H1 (cell line): ENCODE measurements at regions not wholly inside any gene's neighbourhood (a gene's known extent, or its start where the extent isn't known, plus 50 kb on each side); places are given as distances from the start of the nearest gene placed in this dataset.

ENCODE experiments used
- CTCF ChIA-PET: fragments of 300-600 bp; sonication (Branson Sonifier 250); formaldehyde crosslinking; loops from one replicate; lab custom pipeline; 2021; ENCODE audit not compliant: partially characterized antibody; lab: Charles Lee
- POLR2A ChIA-PET: fragments of 300-600 bp; sonication (Branson Sonifier 250); formaldehyde crosslinking; loops from one replicate; lab custom pipeline; 2021; ENCODE audit warnings: inconsistent platforms; ENCODE audit not compliant: partially characterized antibody; lab: Charles Lee
- DNase-seq, 2 experiments: peaks; one replicate each; pipeline versions ENCODE4 v3.0.0 to v3.0.0-alpha.2; 2010 to 2022; ENCODE audit warnings: low spot score in 2 of 2, low read depth in 1 of 2, mixed read lengths in 1 of 2
- FAIRE-seq: peaks from 2 replicates; lab custom pipeline; 2011; peaks lifted over from hg19 to GRCh38; lab: Jason Lieb, UNC
- H2AFZ ChIP-seq: 2 replicates; pipeline ENCODE4 v1.8.1; 2012; ENCODE audit warnings: low read length, inconsistent platforms
- H2AK5ac ChIP-seq: 2 replicates; pipeline ENCODE4 v1.6.1; 2013; ENCODE audit warnings: low read depth, low read length
- H2BK120ac ChIP-seq: replicated peaks from 2 replicates; pipeline ENCODE3; 2013; ENCODE audit warnings: low read depth, low read length, inconsistent platforms
- H2BK12ac ChIP-seq: 2 replicates; pipeline ENCODE4 v1.6.1; 2013; ENCODE audit warnings: low read depth, low read length
- H2BK15ac ChIP-seq: 2 replicates; pipeline ENCODE4 v1.6.1; 2013; ENCODE audit warnings: low read length
- H2BK20ac ChIP-seq: 2 replicates; pipeline ENCODE4 v1.6.1; 2013; ENCODE audit warnings: low read length
- H2BK5ac ChIP-seq: 2 replicates; pipeline ENCODE4 v1.6.1; 2013; ENCODE audit warnings: low read depth, low read length
- H3K14ac ChIP-seq: 2 replicates; pipeline ENCODE4 v1.6.1; 2013; ENCODE audit warnings: inconsistent platforms; ENCODE audit not compliant: insufficient read length
- H3K18ac ChIP-seq: 2 replicates; pipeline ENCODE4 v1.6.1; 2013; ENCODE audit warnings: low read length; ENCODE audit errors: extremely low read depth
- H3K23ac ChIP-seq: 2 replicates; pipeline ENCODE4 v1.6.1; 2013; ENCODE audit warnings: inconsistent platforms; ENCODE audit not compliant: insufficient read length
- H3K23me2 ChIP-seq: 2 replicates; pipeline ENCODE4 v1.6.1; 2013; ENCODE audit warnings: low read depth, low read length
- H3K27ac ChIP-seq: 2 replicates; pipeline ENCODE4 v1.6.1; 2011; ENCODE audit warnings: low read depth, low read length, inconsistent platforms
- H3K27me3 ChIP-seq, 4 experiments: replicated peaks in 1 of 4; 1 replicate in 1 of 4; 2 replicates in 3 of 4; pipeline versions ENCODE4 v1.6.1 to v1.8.1; 2011 to 2013; ENCODE audit warnings: low read length in 3 of 4, mild to moderate bottlenecking in 3 of 4, inconsistent platforms in 2 of 4, mixed read lengths in 2 of 4, moderate library complexity in 1 of 4; ENCODE audit not compliant: control insufficient read depth in 3 of 4, insufficient read depth in 3 of 4; ENCODE audit errors: extremely low read depth in 1 of 4
- H3K36me3 ChIP-seq, 4 experiments: 2 replicates each; pipeline versions ENCODE4 v1.6.1 to v1.8.1; 2011 to 2013; ENCODE audit warnings: mild to moderate bottlenecking in 4 of 4, low read length in 3 of 4, moderate library complexity in 2 of 4, control low read depth in 1 of 4, inconsistent platforms in 1 of 4; ENCODE audit not compliant: insufficient read depth in 4 of 4, control insufficient read depth in 2 of 4
- H3K4ac ChIP-seq: replicated peaks from 2 replicates; pipeline ENCODE3; 2013; ENCODE audit warnings: low read length, low read depth, mixed read lengths, inconsistent platforms; ENCODE audit not compliant: insufficient read length
- H3K4me1 ChIP-seq, 4 experiments: replicated peaks in 1 of 4; 1 replicate in 1 of 4; 2 replicates in 3 of 4; pipeline versions ENCODE4 v1.6.1 to v1.8.1; 2011 to 2013; ENCODE audit warnings: low read length in 3 of 4, inconsistent platforms in 2 of 4, mixed read lengths in 1 of 4; ENCODE audit not compliant: insufficient read depth in 4 of 4, control insufficient read depth in 3 of 4
- H3K4me2 ChIP-seq, 2 experiments: 2 replicates each; pipeline versions ENCODE4 v1.6.1 to v1.8.1; 2011 to 2013; ENCODE audit warnings: low read depth in 2 of 2, low read length in 2 of 2, control low read depth in 1 of 2, inconsistent platforms in 1 of 2, mild to moderate bottlenecking in 1 of 2; ENCODE audit not compliant: insufficient read depth in 1 of 2
- H3K4me3 ChIP-seq, 4 experiments: fragments of 200-600, 300-600 bp in 1 of 4; sonication (generic), shearing (Covaris generic), sonication (Bioruptor Twin) in 1 of 4; 2 replicates each; pipeline versions ENCODE4 v1.5.1 to v1.8.1; 2011 to 2016; ENCODE audit warnings: low read length in 4 of 4, low read depth in 3 of 4, control low read depth in 2 of 4, inconsistent platforms in 2 of 4, mild to moderate bottlenecking in 2 of 4, mixed read lengths in 1 of 4, moderate library complexity in 1 of 4; ENCODE audit not compliant: insufficient read depth in 2 of 4; ENCODE audit errors: extremely low read depth in 1 of 4
- H3K56ac ChIP-seq: replicated peaks from 2 replicates; pipeline ENCODE3; 2013; ENCODE audit warnings: low read depth, mild to moderate bottlenecking, mixed read lengths, low read length, inconsistent platforms; ENCODE audit not compliant: insufficient read length
- H3K79me1 ChIP-seq: 2 replicates; pipeline ENCODE4 v1.6.1; 2013; ENCODE audit warnings: low read depth, low read length, control low read depth
- H3K79me2 ChIP-seq, 2 experiments: 2 replicates each; pipeline versions ENCODE4 v1.6.1 to v1.8.1; 2012 to 2013; ENCODE audit warnings: low read length in 2 of 2, mild to moderate bottlenecking in 2 of 2, inconsistent platforms in 1 of 2; ENCODE audit not compliant: insufficient read depth in 2 of 2, control insufficient read depth in 1 of 2
- H3K9ac ChIP-seq, 4 experiments: replicated peaks in 1 of 4; 1 replicate in 1 of 4; 2 replicates in 3 of 4; pipeline versions ENCODE4 v1.6.1 to v1.8.1; 2011 to 2013; ENCODE audit warnings: low read depth in 3 of 4, low read length in 3 of 4, control low read depth in 2 of 4, mild to moderate bottlenecking in 2 of 4, moderate library complexity in 2 of 4, inconsistent platforms in 1 of 4; ENCODE audit errors: extremely low read depth in 1 of 4
- H3K9me3 ChIP-seq, 2 experiments: 2 replicates each; pipeline versions ENCODE4 v1.6.1 to v1.8.1; 2012 to 2013; ENCODE audit warnings: mild to moderate bottlenecking in 2 of 2, moderate library complexity in 2 of 2, control low read depth in 1 of 2, inconsistent platforms in 1 of 2, low read depth in 1 of 2, low read length in 1 of 2, mixed read lengths in 1 of 2; ENCODE audit not compliant: insufficient read depth in 2 of 2
- H4K20me1 ChIP-seq, 2 experiments: replicated peaks in 1 of 2; 2 replicates each; pipeline versions ENCODE3 to v1.8.1; 2011 to 2013; ENCODE audit warnings: inconsistent platforms in 2 of 2, low read length in 2 of 2, mild to moderate bottlenecking in 1 of 2; ENCODE audit not compliant: insufficient read depth in 2 of 2, control insufficient read depth in 1 of 2
- H4K5ac ChIP-seq: 2 replicates; pipeline ENCODE4 v1.6.1; 2013; ENCODE audit warnings: low read length, low read depth, mixed read lengths, inconsistent platforms; ENCODE audit not compliant: insufficient read length
- H4K8ac ChIP-seq: 2 replicates; pipeline ENCODE4 v1.8.0; 2013; ENCODE audit warnings: mild to moderate bottlenecking, moderate library complexity, low read length, inconsistent platforms; ENCODE audit not compliant: insufficient read depth; ENCODE audit errors: extremely low read depth
- H4K91ac ChIP-seq: replicated peaks from 2 replicates; pipeline ENCODE3; 2013; ENCODE audit warnings: low read length, mixed read lengths, inconsistent platforms; ENCODE audit not compliant: insufficient read length
- CTBP2 ChIP-seq: IDR thresholded peaks from 2 replicates; pipeline ENCODE4 v1.7.0; 2011; ENCODE audit warnings: borderline replicate concordance, mild to moderate bottlenecking, moderate library complexity, mixed read lengths, low read length; ENCODE audit not compliant: insufficient read depth, insufficient read length
- MAFK ChIP-seq: IDR thresholded peaks from 2 replicates; pipeline ENCODE4 v1.6.1; 2012; ENCODE audit warnings: low read depth, mild to moderate bottlenecking, improper control_type of control experiment, low read length
- POU5F1 ChIP-seq: IDR thresholded peaks from 2 replicates; pipeline ENCODE4 v1.6.1; 2011; ENCODE audit warnings: low read depth, mild to moderate bottlenecking, low read length, moderate library complexity
- RBBP5 ChIP-seq: IDR thresholded peaks from 2 replicates; pipeline ENCODE4 v1.7.1; 2012; ENCODE audit warnings: low read depth, mild to moderate bottlenecking, inconsistent platforms, low read length, moderate library complexity, borderline replicate concordance
- SRF ChIP-seq: IDR thresholded peaks from 2 replicates; pipeline ENCODE4 v1.6.1; 2011; ENCODE audit warnings: mild to moderate bottlenecking, low read depth, low read length, moderate library complexity
- WGBS, 2 experiments: shearing (Covaris generic) in 1 of 2; methylation state at CpG; one replicate each; pipeline versions ENCODE4 v1.1.6 to v1.1.7; 2013 to 2015; ENCODE audit warnings: low lambda C conversion rate in 2 of 2, mixed read lengths in 2 of 2, inconsistent platforms in 1 of 2, low coverage in 1 of 2, missing lambda C conversion rate in 1 of 2; ENCODE audit not compliant: insufficient replicate concordance in 2 of 2, insufficient coverage in 1 of 2, insufficient read length in 1 of 2; ENCODE audit errors: extremely low coverage in 1 of 2, missing lambda C conversion rate in 1 of 2; 5-methylcytosine and 5-hydroxymethylcytosine counted together
- TF ChIP-seq, protein P1 (sequence below): IDR thresholded peaks from 2 replicates; pipeline ENCODE4 v1.6.1; 2011; ENCODE audit warnings: low read length, improper control_type of control experiment

GRCh38 chr10:9759596-9759995, 1258.1 kb upstream of the CELF2 start:
- Histone ChIP-seq H3K4me1 (no peaks in the 10 kb centered on the region), H3K4me3 (no peak overlapping the region), H2BK15ac (no peak overlapping the region), H3K79me2 (no peaks in the 10 kb centered on the region), H3K23ac (no peak overlapping the region), H3K9me3 (no peaks in the 10 kb centered on the region), H3K4ac (no peak overlapping the region), H2BK12ac (no peak overlapping the region), H3K4me2 (no peak overlapping the region), H3K27me3 (no peaks in the 10 kb centered on the region), H3K27ac (no peak overlapping the region), H4K91ac (no peak overlapping the region), H2BK5ac (no peak overlapping the region), H3K23me2 (no peaks in the 10 kb centered on the region), H3K79me1 (no peaks in the 10 kb centered on the region), H3K36me3 (no peaks in the 10 kb centered on the region), H4K8ac (no peak overlapping the region), H3K14ac (no peak overlapping the region), H3K18ac (no peak overlapping the region), H2BK20ac (no peak overlapping the region), H4K20me1 (no peaks in the 10 kb centered on the region), H4K5ac (no peak overlapping the region), H3K56ac (no peak overlapping the region), H2BK120ac (no peak overlapping the region), H2AK5ac (no peak overlapping the region), H2AFZ (no peak overlapping the region)
- 94% methylated on average over 3 of the region's 3 CpGs; no CpG with 5 or more reads in 1 of the 2 experiments for WGBS, 2 experiments
- CTCF ChIA-PET, result no interaction called here
- FAIRE-seq (no peak), DNase-seq (no peak)
- POLR2A ChIA-PET, result no interaction called here
- no peak for TF ChIP-seq CTBP2
- no peak for TF ChIP-seq MAFK
- no peak for TF ChIP-seq POU5F1
- TF ChIP-seq RBBP5, result no peak
- TF ChIP-seq SRF, result no peak
- TF ChIP-seq, protein P1, sequence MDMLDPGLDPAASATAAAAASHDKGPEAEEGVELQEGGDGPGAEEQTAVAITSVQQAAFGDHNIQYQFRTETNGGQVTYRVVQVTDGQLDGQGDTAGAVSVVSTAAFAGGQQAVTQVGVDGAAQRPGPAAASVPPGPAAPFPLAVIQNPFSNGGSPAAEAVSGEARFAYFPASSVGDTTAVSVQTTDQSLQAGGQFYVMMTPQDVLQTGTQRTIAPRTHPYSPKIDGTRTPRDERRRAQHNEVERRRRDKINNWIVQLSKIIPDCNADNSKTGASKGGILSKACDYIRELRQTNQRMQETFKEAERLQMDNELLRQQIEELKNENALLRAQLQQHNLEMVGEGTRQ, result no peak
- TF ChIP-seq, all 59 proteins: peak for 0
- H3K9ac ChIP-seq, result no peak overlapping the region
